GM13976 (cell line): ENCODE measurements at regions not wholly inside any gene's neighbourhood (a gene's known extent, or its start where the extent isn't known, plus 50 kb on each side); places are given as distances from the start of the nearest gene placed in this dataset.

Source experiments
- DNase-seq: peaks from one replicate; pipeline ENCODE4 v3.0.0; 2012; ENCODE audit warnings: low spot score
- CTCF ChIP-seq: IDR thresholded peaks from 2 replicates; pipeline ENCODE4 v1.5.1; 2012; ENCODE audit warnings: borderline replicate concordance, mild to moderate bottlenecking; ENCODE audit not compliant: insufficient read depth; ENCODE audit errors: extremely low read depth, missing control alignments, control extremely low read depth
- in situ Hi-C: fragments of 300-500 bp; cut with MboI; formaldehyde crosslinking; loops from one replicate; pipeline ENCODE4 v1.12.0; 2022; ENCODE audit warnings: low sequenced_read_pairs, mixed read lengths, inconsistent platforms; ENCODE audit not compliant: unreplicated experiment

DNA sequence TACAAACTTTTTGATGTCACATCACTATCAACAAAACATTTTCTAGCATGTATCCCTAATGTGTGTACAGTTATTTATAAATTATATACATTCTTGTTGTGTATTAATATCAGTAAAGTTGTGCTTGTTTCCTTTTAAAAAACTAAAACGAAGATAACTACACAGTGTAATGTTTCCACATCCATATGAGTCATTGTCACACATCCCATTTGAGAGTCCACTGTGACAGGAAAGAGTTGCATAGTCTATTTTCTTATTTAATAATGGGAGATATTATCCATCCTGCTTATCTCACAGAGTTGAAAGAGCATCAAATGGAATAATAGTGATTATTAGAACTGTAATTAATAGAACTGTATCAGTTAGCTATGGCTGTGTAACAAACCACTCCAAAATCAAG, 434.0 kb upstream of the CLINT1 start:
- no peak for DNase-seq
- in situ Hi-C loops = no loop called here
- no peak for TF ChIP-seq CTCF

GRCh38 chr5:158289967-158290366, 431.0 kb upstream of the CLINT1 start:
- in situ Hi-C loops = no loop called here

DNA sequence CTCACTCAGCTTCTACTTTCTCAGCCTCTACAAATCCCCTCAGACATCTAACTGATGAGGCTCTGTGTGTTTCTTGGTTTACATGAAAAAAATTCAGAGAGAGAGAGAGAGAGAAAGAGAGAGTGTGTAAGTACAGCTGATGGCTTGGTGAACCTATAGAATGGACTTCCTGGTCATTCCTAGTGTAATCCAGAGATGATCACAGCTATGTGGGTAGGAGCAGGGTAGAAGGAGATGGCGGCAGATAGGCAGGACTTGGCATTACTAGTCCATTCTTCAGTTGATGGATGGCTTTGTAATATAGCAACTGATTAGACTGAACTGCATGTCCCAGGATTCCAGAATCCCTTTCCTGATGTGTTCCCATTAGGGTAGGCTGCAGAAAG, 429.3 kb upstream of the CLINT1 start:
- in situ Hi-C loops = no loop called here
- no peak for DNase-seq
- no peak for TF ChIP-seq CTCF

More at GRCh38 chr5:158289967-158290366, 431.0 kb upstream of the CLINT1 start:
- DNase-seq = no peak
- no peak for TF ChIP-seq CTCF

DNA sequence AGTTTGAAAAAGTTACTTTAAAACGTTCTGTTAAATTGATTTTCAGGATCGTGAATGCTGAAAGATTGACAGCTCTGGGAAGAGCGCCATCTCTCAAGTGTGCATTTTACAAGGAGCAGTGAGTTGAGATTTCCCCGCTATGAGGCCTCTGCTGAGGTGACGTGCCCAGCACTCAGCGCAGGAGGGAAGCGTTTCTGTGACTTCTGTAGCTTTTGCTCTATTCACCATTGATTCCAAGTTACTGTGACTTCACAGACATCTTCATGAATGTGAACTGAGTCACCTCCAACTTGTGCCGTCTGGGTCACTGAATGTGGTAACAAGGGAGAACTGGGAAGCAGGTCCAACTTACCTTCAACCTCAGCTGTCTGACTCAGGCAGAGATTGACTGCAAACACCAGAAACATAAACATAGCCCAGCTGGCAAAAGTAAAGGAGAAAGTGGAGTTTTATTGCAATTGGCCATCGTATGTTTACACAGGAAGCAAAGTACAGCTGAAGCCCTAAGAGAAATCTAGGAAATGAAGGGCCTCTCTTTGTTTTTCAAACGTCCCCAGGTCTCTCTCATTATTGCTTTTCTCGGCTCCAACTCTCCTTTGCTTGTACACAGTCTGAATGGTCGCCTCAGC, 428.8 kb upstream of the CLINT1 start:
- TF ChIP-seq CTCF = no peak
- in situ Hi-C loops = no loop called here
- no peak for DNase-seq

- TF ChIP-seq CTCF = no peak
Observed at GRCh38 chr5:158286827-158287226, 427.9 kb upstream of the CLINT1 start.

DNA sequence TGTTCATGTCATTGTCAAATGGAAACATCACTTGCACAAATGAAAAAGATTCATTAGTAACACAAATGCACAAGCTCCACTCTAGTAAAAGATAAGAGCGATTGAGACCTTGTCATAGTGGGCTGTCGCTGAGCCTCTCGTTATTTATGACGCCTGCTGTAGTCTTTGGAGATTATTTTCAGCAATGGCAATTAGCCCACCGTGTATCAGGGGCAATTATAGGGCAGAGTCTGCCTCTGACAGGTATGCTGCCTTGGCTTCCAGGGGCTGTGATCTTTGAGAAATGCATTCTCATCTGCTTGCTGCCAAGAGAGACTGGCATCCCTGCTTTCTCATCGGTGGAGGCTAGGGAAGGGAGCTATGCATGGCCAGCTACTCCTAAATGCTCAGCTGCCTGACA, 426.8 kb upstream of the CLINT1 start:
- in situ Hi-C loops = no loop called here
- TF ChIP-seq CTCF = no peak
- DNase-seq = no peak

More at GRCh38 chr5:158286827-158287226, 427.9 kb upstream of the CLINT1 start:
- in situ Hi-C loops = no loop called here
- no peak for DNase-seq
